Endodermal cell (in vitro differentiated cells): ENCODE measurements at regions not wholly inside any gene's neighbourhood (a gene's known extent, or its start where the extent isn't known, plus 50 kb on each side); places are given as distances from the start of the nearest gene placed in this dataset.

Experiments
- DNase-seq: peaks from one replicate; pipeline ENCODE4 v3.0.0-alpha.2; 2017
- H3K27ac ChIP-seq: 2 replicates; pipeline ENCODE4 v1.5.1; 2013; ENCODE audit warnings: mild to moderate bottlenecking, low read depth, low read length, moderate library complexity
- H3K27me3 ChIP-seq: 2 replicates; pipeline ENCODE4 v1.6.1; 2013; ENCODE audit warnings: mild to moderate bottlenecking, low read length, moderate library complexity; ENCODE audit not compliant: insufficient read depth, control insufficient read depth, poor library complexity, severe bottlenecking
- H3K36me3 ChIP-seq: 2 replicates; pipeline ENCODE4 v1.7.0; 2013; ENCODE audit warnings: mild to moderate bottlenecking, low read length, moderate library complexity; ENCODE audit not compliant: control insufficient read depth, insufficient read depth
- H3K4me1 ChIP-seq: one replicate; pipeline ENCODE4 v1.7.0; 2013; ENCODE audit warnings: low read length; ENCODE audit not compliant: control insufficient read depth, insufficient read depth
- H3K4me3 ChIP-seq: 2 replicates; pipeline ENCODE4 v1.5.1; 2013; ENCODE audit warnings: mild to moderate bottlenecking, low read length, moderate library complexity
- H3K9ac ChIP-seq: 2 replicates; pipeline ENCODE4 v1.6.1; 2013; ENCODE audit warnings: mild to moderate bottlenecking, low read length, moderate library complexity; ENCODE audit not compliant: poor library complexity, severe bottlenecking; ENCODE audit errors: extremely low read depth
- H3K9me3 ChIP-seq: 2 replicates; pipeline ENCODE4 v1.6.1; 2013; ENCODE audit warnings: mild to moderate bottlenecking, low read length, moderate library complexity; ENCODE audit not compliant: control insufficient read depth
- H3K27ac Mint-ChIP-seq: 2 replicates; pipeline ENCODE4 v1.8.0; 2020; ENCODE audit warnings: mixed read lengths
- H3K27me3 Mint-ChIP-seq: 2 replicates; pipeline ENCODE4 v1.8.0; 2021; ENCODE audit warnings: mild to moderate bottlenecking, mixed read lengths; ENCODE audit not compliant: insufficient read depth
- H3K36me3 Mint-ChIP-seq: 2 replicates; pipeline ENCODE4 v1.8.0; 2020; ENCODE audit warnings: low read depth, mixed read lengths
- H3K4me1 Mint-ChIP-seq: 2 replicates; pipeline ENCODE4 v1.8.0; 2020; ENCODE audit warnings: mixed read lengths
- H3K4me3 Mint-ChIP-seq: 2 replicates; pipeline ENCODE4 v1.8.0; 2020; ENCODE audit warnings: mild to moderate bottlenecking, moderate library complexity, mixed read lengths
- H3K9me3 Mint-ChIP-seq: 2 replicates; pipeline ENCODE4 v1.8.0; 2020; ENCODE audit warnings: mild to moderate bottlenecking, mixed read lengths
- CTCF ChIP-seq: fragments of 200-600 bp; sonication (generic); conservative IDR thresholded peaks from 2 replicates; pipeline ENCODE4 v1.5.0; 2021; ENCODE audit warnings: antibody characterized with exemption, mild to moderate bottlenecking
- WGBS, 2 experiments: methylation state at CpG; one replicate each; pipeline versions ENCODE4 v1.1.5 to v1.1.7; 2013; ENCODE audit warnings: missing lambda C conversion rate in 2 of 2, mixed read lengths in 1 of 2; ENCODE audit not compliant: insufficient coverage in 1 of 2, insufficient read length in 1 of 2; 5-methylcytosine and 5-hydroxymethylcytosine counted together

DNA sequence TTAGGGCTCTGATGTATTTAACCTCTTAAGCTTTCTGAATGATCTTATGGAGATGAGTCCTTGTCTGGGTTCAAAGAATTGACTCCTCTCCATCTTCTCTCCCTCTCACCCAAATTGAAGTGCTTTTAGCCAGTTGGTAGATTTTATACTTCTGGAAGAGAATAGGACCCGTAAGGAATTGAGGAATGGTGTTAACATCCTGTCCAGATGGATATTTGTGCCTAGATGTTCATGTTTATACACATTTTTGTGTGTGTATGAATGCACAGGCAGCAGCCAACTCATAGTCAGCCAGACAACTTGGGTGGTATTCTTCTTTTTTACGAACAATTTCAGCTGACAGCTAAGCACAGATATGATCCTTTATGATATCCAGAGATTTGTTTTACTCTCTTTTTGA lies 449.6 kb upstream of the RGS6 start:
- no peak for TF ChIP-seq CTCF
- Mint-ChIP-seq H3K27ac (no peak overlapping the region), H3K4me1 (peaks cover 19% of the 10 kb centered on the region), H3K27me3 (no peaks in the 10 kb centered on the region), H3K9me3 (no peaks in the 10 kb centered on the region), H3K36me3 (peaks cover 7% of the 10 kb centered on the region), H3K4me3 (no peak overlapping the region)
- H3K36me3 ChIP-seq = peaks cover 7% of the 10 kb centered on the region
- no peak for DNase-seq
- WGBS, 2 experiments = 90% methylated on average over 2 of the region's 2 CpGs; no CpG with 5 or more reads in 1 of the 2 experiments
- H3K4me3 ChIP-seq = no peak overlapping the region
- no peak overlapping the region for H3K9ac ChIP-seq
- no peaks in the 10 kb centered on the region for H3K27me3 ChIP-seq
- H3K27ac ChIP-seq = no peak overlapping the region
- no peaks in the 10 kb centered on the region for H3K9me3 ChIP-seq
- H3K4me1 ChIP-seq = no peaks in the 10 kb centered on the region

DNA sequence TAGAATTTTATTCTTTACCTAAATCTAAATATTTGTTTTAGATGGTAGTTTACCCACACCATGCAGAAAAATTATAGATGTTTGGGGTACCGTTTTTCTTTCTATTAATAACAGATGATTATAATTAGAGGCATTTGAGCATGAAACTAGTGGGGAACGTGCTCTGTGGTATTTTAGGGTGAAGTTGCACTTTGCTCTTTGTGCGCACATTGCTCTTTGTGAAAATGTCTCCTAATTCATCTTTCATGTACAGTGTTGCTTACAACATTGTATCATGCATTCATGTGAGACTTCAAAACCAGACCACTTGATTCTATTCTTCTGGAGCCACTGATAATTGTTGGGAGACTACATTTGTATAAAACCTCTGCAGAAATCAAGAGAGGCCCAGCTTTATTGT lies 449.1 kb upstream of the RGS6 start:
- H3K9ac ChIP-seq = no peak overlapping the region
- Mint-ChIP-seq H3K4me1 (peaks cover 19% of the 10 kb centered on the region), H3K4me3 (no peak overlapping the region), H3K27ac (no peak overlapping the region), H3K9me3 (no peaks in the 10 kb centered on the region), H3K27me3 (no peaks in the 10 kb centered on the region), H3K36me3 (peaks cover 7% of the 10 kb centered on the region)
- no peak for TF ChIP-seq CTCF
- no peaks in the 10 kb centered on the region for H3K4me1 ChIP-seq
- no peak overlapping the region for H3K4me3 ChIP-seq
- H3K27me3 ChIP-seq = no peaks in the 10 kb centered on the region
- H3K36me3 ChIP-seq = peaks cover 7% of the 10 kb centered on the region
- no peak for DNase-seq
- H3K27ac ChIP-seq = no peak overlapping the region
- WGBS, 2 experiments = 100% methylated on average over 1 to 3 of the region's 3 CpGs
- no peaks in the 10 kb centered on the region for H3K9me3 ChIP-seq

GRCh38 chr14:71485833-71486232 lies 446.4 kb upstream of the RGS6 start:
- no peak overlapping the region for H3K27ac Mint-ChIP-seq
- Histone ChIP-seq H3K36me3 (peaks cover 7% of the 10 kb centered on the region), H3K9ac (no peak overlapping the region), H3K4me3 (no peak overlapping the region), H3K4me1 (no peaks in the 10 kb centered on the region), H3K9me3 (no peaks in the 10 kb centered on the region), H3K27me3 (no peaks in the 10 kb centered on the region), H3K27ac (no peak overlapping the region)
- no peaks in the 10 kb centered on the region for H3K9me3 Mint-ChIP-seq
- WGBS, 2 experiments = 94% methylated on average over 2 of the region's 2 CpGs; no CpG with 5 or more reads in 1 of the 2 experiments
- no peaks in the 10 kb centered on the region for H3K27me3 Mint-ChIP-seq
- H3K4me1 Mint-ChIP-seq = peaks cover 21% of the 10 kb centered on the region
- DNase-seq = no peak
- H3K4me3 Mint-ChIP-seq = no peak overlapping the region
- no peak for TF ChIP-seq CTCF
- H3K36me3 Mint-ChIP-seq = peaks cover 7% of the 10 kb centered on the region
